ENCODE measurements at regions not wholly inside any gene's neighbourhood (a gene's known extent, or its start where the extent isn't known, plus 50 kb on each side); places are given as distances from the start of the nearest gene placed in this dataset.

DNA sequence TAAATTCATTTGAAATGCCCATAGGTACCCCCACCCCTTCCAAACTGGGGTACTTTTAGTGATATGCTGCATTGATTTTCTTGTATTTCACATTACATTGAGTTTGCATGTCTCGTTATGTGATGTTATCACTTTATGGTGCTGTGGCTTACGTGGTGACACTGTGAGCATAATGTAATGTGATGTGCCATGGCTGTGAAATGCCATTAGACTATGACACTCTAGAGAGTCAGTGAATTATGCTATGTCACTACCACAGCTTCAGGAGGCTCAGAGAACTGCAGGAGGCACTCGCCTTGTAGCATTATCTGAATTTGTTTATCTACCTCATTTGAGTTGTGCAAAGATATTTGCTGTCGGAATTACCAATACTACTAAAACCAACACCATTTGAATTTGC lies 590.1 kb upstream of the SLC10A2 start:
- no peak overlapping the region for H3K27ac ChIP-seq
- H3K4me1 ChIP-seq = no peaks in the 10 kb centered on the region
- intact Hi-C loops (cut with DNase I; ENCODE audit: low total_unique reads) = no loop called here
- H3K4me3 ChIP-seq = no peak overlapping the region
- DNase-seq (ENCODE audit: low spot score in 2 of 2) = no peak
- TF ChIP-seq POLR2A (IDR thresholded peaks at IDR 0.05) = no peak
- no peak for TF ChIP-seq POLR2AphosphoS5 (IDR thresholded peaks at IDR 0.05)
- TF ChIP-seq, protein P1, sequence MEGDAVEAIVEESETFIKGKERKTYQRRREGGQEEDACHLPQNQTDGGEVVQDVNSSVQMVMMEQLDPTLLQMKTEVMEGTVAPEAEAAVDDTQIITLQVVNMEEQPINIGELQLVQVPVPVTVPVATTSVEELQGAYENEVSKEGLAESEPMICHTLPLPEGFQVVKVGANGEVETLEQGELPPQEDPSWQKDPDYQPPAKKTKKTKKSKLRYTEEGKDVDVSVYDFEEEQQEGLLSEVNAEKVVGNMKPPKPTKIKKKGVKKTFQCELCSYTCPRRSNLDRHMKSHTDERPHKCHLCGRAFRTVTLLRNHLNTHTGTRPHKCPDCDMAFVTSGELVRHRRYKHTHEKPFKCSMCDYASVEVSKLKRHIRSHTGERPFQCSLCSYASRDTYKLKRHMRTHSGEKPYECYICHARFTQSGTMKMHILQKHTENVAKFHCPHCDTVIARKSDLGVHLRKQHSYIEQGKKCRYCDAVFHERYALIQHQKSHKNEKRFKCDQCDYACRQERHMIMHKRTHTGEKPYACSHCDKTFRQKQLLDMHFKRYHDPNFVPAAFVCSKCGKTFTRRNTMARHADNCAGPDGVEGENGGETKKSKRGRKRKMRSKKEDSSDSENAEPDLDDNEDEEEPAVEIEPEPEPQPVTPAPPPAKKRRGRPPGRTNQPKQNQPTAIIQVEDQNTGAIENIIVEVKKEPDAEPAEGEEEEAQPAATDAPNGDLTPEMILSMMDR (IDR thresholded peaks at IDR 0.05) = no peak
- no peaks in the 10 kb centered on the region for H3K9me3 ChIP-seq
- no peaks in the 10 kb centered on the region for H3K36me3 ChIP-seq
- no peaks in the 10 kb centered on the region for H3K27me3 ChIP-seq

DNA sequence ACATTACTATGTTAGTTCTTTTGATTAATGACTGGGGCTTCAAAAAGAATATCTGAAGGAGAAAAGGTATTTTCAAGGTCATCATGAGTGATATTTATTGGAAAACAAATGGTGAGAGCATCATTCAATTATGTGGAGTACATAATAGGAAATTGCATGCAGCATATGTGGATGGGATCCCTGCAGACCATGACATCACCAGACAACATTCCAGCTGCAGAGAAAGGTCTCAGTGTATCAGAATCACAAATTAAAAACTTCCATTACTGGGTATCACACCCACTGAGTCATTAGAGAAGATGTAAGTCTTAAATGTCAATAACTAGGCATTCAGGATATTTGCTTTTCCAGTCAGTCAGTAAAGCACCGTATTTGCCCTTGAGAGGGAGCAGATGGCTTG lies 574.4 kb upstream of the SLC10A2 start:
- TF ChIP-seq POLR2A (IDR thresholded peaks at IDR 0.05) (no peak), POLR2AphosphoS5 (IDR thresholded peaks at IDR 0.05) (no peak)
- TF ChIP-seq, protein P1 (IDR thresholded peaks at IDR 0.05) = no peak
- H3K27ac ChIP-seq = no peak overlapping the region
- H3K4me1 ChIP-seq = no peaks in the 10 kb centered on the region
- no peaks in the 10 kb centered on the region for H3K27me3 ChIP-seq
- intact Hi-C loops (cut with DNase I; ENCODE audit: low total_unique reads) = no loop called here
- no peak for DNase-seq (ENCODE audit: low spot score in 2 of 2)
- no peaks in the 10 kb centered on the region for H3K36me3 ChIP-seq
- H3K9me3 ChIP-seq = no peaks in the 10 kb centered on the region
- H3K4me3 ChIP-seq = no peak overlapping the region

DNA sequence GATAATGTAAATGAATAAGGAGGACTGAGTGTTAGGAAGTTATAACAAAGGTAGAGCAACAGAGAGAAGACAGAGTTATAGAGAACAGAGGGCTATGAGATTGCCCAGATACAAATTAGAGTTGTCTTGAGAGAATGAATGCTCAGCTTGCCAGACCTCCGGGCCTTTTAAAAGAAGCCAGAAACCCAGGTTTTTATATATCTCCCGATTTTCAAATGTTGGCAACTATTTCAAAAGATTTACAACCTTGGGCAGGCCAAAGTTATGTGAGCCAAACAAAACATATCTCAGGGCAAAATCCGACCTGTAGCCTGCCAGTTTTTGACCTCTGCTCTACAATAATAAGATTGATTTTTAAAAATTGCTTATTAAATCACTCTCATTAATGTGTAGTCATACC lies 573.1 kb upstream of the SLC10A2 start:
- intact Hi-C loops (cut with DNase I; ENCODE audit: low total_unique reads) = no loop called here
- H3K4me3 ChIP-seq = no peak overlapping the region
- H3K27ac ChIP-seq = no peak overlapping the region

DNA sequence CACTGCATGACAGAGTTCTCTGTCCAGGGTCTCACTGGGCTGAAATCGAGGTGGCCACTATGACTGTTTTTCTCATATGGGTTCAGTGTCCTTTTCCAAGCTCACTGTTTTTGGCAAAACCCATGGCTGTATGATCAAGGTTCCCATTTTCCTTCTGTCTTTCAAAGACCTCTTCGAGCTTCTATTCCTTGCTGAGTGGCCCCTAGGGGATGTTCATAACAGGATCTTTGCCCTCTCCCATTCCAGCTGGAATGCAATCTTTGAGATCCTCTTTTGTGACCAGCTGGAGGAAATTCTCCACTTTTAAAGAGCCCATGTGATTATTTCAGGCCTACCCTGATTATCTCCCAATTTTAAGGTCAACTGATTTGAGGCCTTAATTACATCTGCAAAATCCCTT lies 572.5 kb upstream of the SLC10A2 start:
- intact Hi-C loops (cut with DNase I; ENCODE audit: low total_unique reads) = no loop called here
- H3K4me3 ChIP-seq = no peak overlapping the region
- H3K27ac ChIP-seq = no peak overlapping the region
- TF ChIP-seq POLR2A (IDR thresholded peaks at IDR 0.05) = no peak
- no peak for TF ChIP-seq POLR2AphosphoS5 (IDR thresholded peaks at IDR 0.05)
- no peaks in the 10 kb centered on the region for H3K36me3 ChIP-seq
- no peaks in the 10 kb centered on the region for H3K9me3 ChIP-seq
- no peaks in the 10 kb centered on the region for H3K27me3 ChIP-seq
- DNase-seq (ENCODE audit: low spot score in 2 of 2) = no peak
- no peaks in the 10 kb centered on the region for H3K4me1 ChIP-seq

More for the DNA sequence above, 573.1 kb upstream of the SLC10A2 start:
- TF ChIP-seq POLR2A (IDR thresholded peaks at IDR 0.05) = no peak
- no peak for TF ChIP-seq POLR2AphosphoS5 (IDR thresholded peaks at IDR 0.05)
- TF ChIP-seq, protein P1 (IDR thresholded peaks at IDR 0.05) = no peak
- Histone ChIP-seq H3K36me3 (no peaks in the 10 kb centered on the region), H3K4me1 (no peaks in the 10 kb centered on the region), H3K9me3 (no peaks in the 10 kb centered on the region), H3K27me3 (no peaks in the 10 kb centered on the region)
- DNase-seq (ENCODE audit: low spot score in 2 of 2) = no peak

DNA sequence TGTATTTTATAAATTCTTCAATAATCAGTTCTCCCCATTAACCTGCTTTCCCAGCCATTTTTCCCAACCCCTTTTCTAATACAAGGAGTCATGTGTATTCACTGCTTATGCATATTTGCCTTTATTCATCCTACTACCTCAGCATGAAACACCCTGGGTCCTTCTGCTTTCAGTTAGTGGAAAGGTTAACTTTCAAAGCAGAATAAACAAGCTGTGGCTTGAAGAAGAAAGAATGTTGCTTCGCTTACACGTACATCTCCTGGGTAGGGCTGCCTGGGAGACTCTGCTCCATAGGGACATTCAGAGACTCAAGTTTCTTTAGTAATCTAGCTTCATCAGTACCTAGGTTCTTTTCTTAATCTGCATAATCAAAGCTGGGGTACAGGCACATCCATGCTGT lies 567.8 kb upstream of the SLC10A2 start:
- Histone ChIP-seq H3K4me3 (no peak overlapping the region), H3K27me3 (no peaks in the 10 kb centered on the region), H3K27ac (no peak overlapping the region), H3K9me3 (no peaks in the 10 kb centered on the region), H3K36me3 (no peaks in the 10 kb centered on the region), H3K4me1 (no peaks in the 10 kb centered on the region)
- DNase-seq (ENCODE audit: low spot score in 2 of 2) = no peak
- intact Hi-C loops (cut with DNase I; ENCODE audit: low total_unique reads) = no loop called here
- no peak for TF ChIP-seq POLR2AphosphoS5 (IDR thresholded peaks at IDR 0.05)
- TF ChIP-seq, protein P1 (IDR thresholded peaks at IDR 0.05) = no peak
- no peak for TF ChIP-seq POLR2A (IDR thresholded peaks at IDR 0.05)

DNA sequence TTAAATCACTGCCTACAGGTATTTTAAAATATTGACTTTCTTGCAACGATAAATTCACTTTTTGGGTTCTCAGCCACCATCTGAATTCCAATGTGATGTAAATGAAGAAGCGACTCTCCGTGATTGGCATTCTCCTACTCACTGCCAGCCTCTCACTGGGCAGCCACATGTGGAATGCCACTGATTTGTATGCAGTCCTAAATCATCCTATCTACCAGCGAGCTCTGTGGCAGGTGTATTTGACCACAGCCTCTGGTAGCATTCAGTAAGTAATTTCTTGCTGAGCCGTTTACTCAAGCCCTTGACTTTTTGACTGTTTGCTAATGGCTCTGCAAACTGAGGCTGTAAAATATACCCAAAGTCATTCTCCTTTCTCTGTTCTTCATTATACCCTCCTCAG lies 559.0 kb upstream of the SLC10A2 start:
- Histone ChIP-seq H3K27ac (no peak overlapping the region), H3K36me3 (no peaks in the 10 kb centered on the region), H3K27me3 (no peaks in the 10 kb centered on the region), H3K4me3 (no peak overlapping the region), H3K9me3 (no peaks in the 10 kb centered on the region), H3K4me1 (no peaks in the 10 kb centered on the region)
- intact Hi-C loops (cut with DNase I; ENCODE audit: low total_unique reads) = no loop called here
- TF ChIP-seq POLR2A (IDR thresholded peaks at IDR 0.05) = no peak
- TF ChIP-seq POLR2AphosphoS5 (IDR thresholded peaks at IDR 0.05) = no peak
- TF ChIP-seq, protein P1 (IDR thresholded peaks at IDR 0.05) = no peak
- DNase-seq (ENCODE audit: low spot score in 2 of 2) = no peak

All from breast epithelium (tissue), 4 donors.